ENCODE measurements at regions not wholly inside any gene's neighbourhood (a gene's known extent, or its start where the extent isn't known, plus 50 kb on each side); places are given as distances from the start of the nearest gene placed in this dataset.

DNA sequence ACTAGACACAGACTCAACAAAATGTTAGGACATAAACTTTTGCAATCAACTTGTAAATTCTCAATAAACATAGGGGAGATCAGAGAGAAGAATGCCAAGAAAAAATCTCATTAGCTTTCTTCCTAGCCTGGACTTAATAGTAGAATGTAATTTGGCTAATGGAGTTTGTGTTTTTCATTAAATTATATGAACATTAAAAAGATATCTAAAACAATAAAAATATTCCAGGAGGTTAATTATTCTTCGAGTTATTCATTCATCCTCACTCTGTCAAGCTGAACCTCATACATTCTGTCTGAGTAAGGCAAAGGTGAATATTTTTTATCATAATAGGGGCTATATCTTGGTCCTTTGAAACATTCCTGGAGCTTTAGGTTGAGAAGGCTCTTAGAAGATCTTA lies 551.9 kb upstream of the TBX3 start:
- Histone ChIP-seq H3K9me3 (no peaks in the 10 kb centered on the region), H3K4me3 (no peak overlapping the region), H3K36me3 (no peaks in the 10 kb centered on the region), H3K4me1 (no peaks in the 10 kb centered on the region), H3K27me3 (peaks cover 6% of the 10 kb centered on the region), H3K27ac (no peak overlapping the region)
- ATAC-seq (no peak), DNase-seq (no peak)
- TF ChIP-seq CTCF (IDR thresholded peaks at IDR 0.05) = no peak
- intact Hi-C loops (cut with DNase I) = no loop called here

GRCh38 chr12:115233891-115234543 lies 550.0 kb upstream of the TBX3 start:
- H3K36me3 ChIP-seq = no peaks in the 10 kb centered on the region
- no peaks in the 10 kb centered on the region for H3K4me1 ChIP-seq
- no peak for TF ChIP-seq CTCF (IDR thresholded peaks at IDR 0.05)
- no peak overlapping the region for H3K4me3 ChIP-seq
- no peak for ATAC-seq
- peaks cover 6% of the 10 kb centered on the region for H3K27me3 ChIP-seq
- DNase-seq = no peak
- intact Hi-C loops (cut with DNase I) = no loop called here
- no peaks in the 10 kb centered on the region for H3K9me3 ChIP-seq
- no peak overlapping the region for H3K27ac ChIP-seq

- H3K27me3 ChIP-seq = peaks cover 6% of the 10 kb centered on the region
- intact Hi-C loops (cut with DNase I) = no loop called here
- H3K27ac ChIP-seq = no peak overlapping the region
- H3K9me3 ChIP-seq = no peaks in the 10 kb centered on the region
- no peaks in the 10 kb centered on the region for H3K4me1 ChIP-seq
- H3K4me3 ChIP-seq = no peak overlapping the region
- ATAC-seq = no peak
- no peak for TF ChIP-seq CTCF (IDR thresholded peaks at IDR 0.05)
- H3K36me3 ChIP-seq = no peaks in the 10 kb centered on the region
- no peak for DNase-seq
Measured at GRCh38 chr12:115232455-115233156, 548.6 kb upstream of the TBX3 start.

DNA sequence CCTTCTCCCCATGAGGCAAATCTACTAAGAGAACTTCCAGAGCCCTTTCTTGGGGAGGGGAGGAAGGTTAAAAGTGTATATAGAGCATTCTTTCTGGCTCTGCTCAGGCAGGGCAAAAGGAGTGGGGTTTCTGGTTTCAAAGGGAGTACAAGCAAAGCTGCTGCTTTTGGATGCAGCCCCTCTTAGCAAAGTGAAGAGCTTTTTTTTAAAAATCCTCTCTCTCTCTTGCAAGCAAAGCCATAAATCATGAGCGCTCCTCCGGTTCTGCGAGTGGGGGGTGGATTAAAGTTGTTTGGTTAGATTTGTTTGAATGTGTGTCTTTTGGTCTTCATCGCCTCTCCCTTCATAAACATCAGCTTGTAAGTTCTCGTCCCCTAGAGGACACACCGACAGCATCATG lies 546.6 kb upstream of the TBX3 start:
- Histone ChIP-seq H3K9me3 (no peaks in the 10 kb centered on the region), H3K4me3 (no peak overlapping the region), H3K4me1 (no peaks in the 10 kb centered on the region), H3K36me3 (no peaks in the 10 kb centered on the region), H3K27me3 (peaks cover 6% of the 10 kb centered on the region), H3K27ac (no peak overlapping the region)
- intact Hi-C loops (cut with DNase I) = no loop called here
- ATAC-seq (no peak), DNase-seq (no peak)
- no peak for TF ChIP-seq CTCF (IDR thresholded peaks at IDR 0.05)

GRCh38 chr12:115229517-115229916 lies 545.5 kb upstream of the TBX3 start:
- Histone ChIP-seq H3K36me3 (no peaks in the 10 kb centered on the region), H3K4me1 (no peaks in the 10 kb centered on the region), H3K27ac (no peak overlapping the region), H3K4me3 (no peak overlapping the region), H3K27me3 (peaks cover 6% of the 10 kb centered on the region), H3K9me3 (no peaks in the 10 kb centered on the region)
- DNase-seq (no peak), ATAC-seq (no peak)
- TF ChIP-seq CTCF (IDR thresholded peaks at IDR 0.05) = no peak
- intact Hi-C loops (cut with DNase I) = no loop called here
